SK-N-SH (cell line): ENCODE measurements at regions not wholly inside any gene's neighbourhood (a gene's known extent, or its start where the extent isn't known, plus 50 kb on each side); places are given as distances from the start of the nearest gene placed in this dataset.

ENCODE experiments used
- CTCF ChIA-PET: fragments of 300-600, 350-600 bp; formaldehyde crosslinking; extraction: SDS; loops from one replicate; lab custom pipeline; 2021; lab: Yijun Ruan, JAX
- POLR2A ChIA-PET: fragments of 350-600 bp; sonication (Branson Sonifier 250); formaldehyde crosslinking; extraction: SDS; loops from one replicate; lab custom pipeline; 2020; ENCODE audit warnings: antibody characterized with exemption, inconsistent platforms; lab: Yijun Ruan, JAX
- DNase-seq: peaks from one replicate; pipeline ENCODE4 v3.0.0; 2012
- H2AFZ ChIP-seq: fragments of 200-600 bp; sonication (generic); 2 replicates; pipeline ENCODE4 v1.8.1; 2016; ENCODE audit warnings: antibody characterized with exemption, mild to moderate bottlenecking, low read depth
- H3F3A ChIP-seq: fragments of 200-600 bp; sonication (generic); replicated peaks from 2 replicates; pipeline ENCODE3; 2016; ENCODE audit warnings: antibody characterized with exemption, mild to moderate bottlenecking; ENCODE audit not compliant: insufficient read depth
- H3K27ac ChIP-seq, 2 experiments: fragments of 200-500 bp in 1 of 2; fragments of 200-600 bp in 1 of 2; sonication (Bioruptor generic) in 1 of 2; sonication (generic), shearing (Covaris generic) in 1 of 2; 2 replicates each; pipeline versions ENCODE4 v1.5.1 to v1.6.1; 2014 to 2016; ENCODE audit warnings: low read depth in 2 of 2, inconsistent platforms in 1 of 2, low read length in 1 of 2, mild to moderate bottlenecking in 1 of 2, mixed read lengths in 1 of 2
- H3K27me3 ChIP-seq: fragments of 200-600 bp; sonication (generic), shearing (Covaris generic); 2 replicates; pipeline ENCODE4 v1.6.1; 2016; ENCODE audit warnings: mixed run types; ENCODE audit not compliant: insufficient read depth
- H3K36me3 ChIP-seq, 2 experiments: fragments of 200-500 bp in 1 of 2; fragments of 200-600 bp in 1 of 2; sonication (Bioruptor generic) in 1 of 2; sonication (generic) in 1 of 2; replicated peaks in 1 of 2; 2 replicates each; pipeline versions ENCODE3 to v1.5.1; 2014 to 2016; ENCODE audit warnings: low read length in 1 of 2, mild to moderate bottlenecking in 1 of 2; ENCODE audit not compliant: insufficient read depth in 2 of 2, control insufficient read depth in 1 of 2
- H3K4me1 ChIP-seq, 2 experiments: fragments of 200-500 bp in 1 of 2; fragments of 200-600 bp in 1 of 2; sonication (Bioruptor generic) in 1 of 2; sonication (generic), shearing (Covaris generic) in 1 of 2; 2 replicates each; pipeline versions ENCODE4 v1.5.1 to v1.6.1; 2014 to 2016; ENCODE audit warnings: low read depth in 1 of 2, low read length in 1 of 2, mixed run types in 1 of 2; ENCODE audit not compliant: insufficient read depth in 2 of 2, control insufficient read depth in 1 of 2
- H3K4me2 ChIP-seq: fragments of 200-600 bp; sonication (generic), shearing (Covaris generic); 2 replicates; pipeline ENCODE4 v1.6.1; 2017; ENCODE audit warnings: mixed run types
- H3K4me3 ChIP-seq, 2 experiments: fragments of 200-500 bp in 1 of 2; fragments of 200-600 bp in 1 of 2; sonication (Bioruptor generic) in 1 of 2; sonication (generic), shearing (Covaris generic) in 1 of 2; 2 replicates each; pipeline versions ENCODE4 v1.5.1 to v1.8.1; 2014 to 2016; ENCODE audit warnings: low read depth in 2 of 2, inconsistent platforms in 1 of 2, low read length in 1 of 2, mild to moderate bottlenecking in 1 of 2, mixed read lengths in 1 of 2, moderate library complexity in 1 of 2
- H3K79me2 ChIP-seq: fragments of 200-600 bp; sonication (generic); 2 replicates; pipeline ENCODE4 v1.8.1; 2017; ENCODE audit warnings: mild to moderate bottlenecking; ENCODE audit not compliant: insufficient read depth
- H3K9ac ChIP-seq: fragments of 200-600 bp; sonication (generic); 2 replicates; pipeline ENCODE4 v1.6.1; 2017; ENCODE audit warnings: mixed run types
- H3K9me2 ChIP-seq: fragments of 200-600 bp; sonication (generic); 2 replicates; pipeline ENCODE4 v1.6.1; 2017; ENCODE audit warnings: mixed run types
- H3K9me3 ChIP-seq: fragments of 200-600 bp; sonication (generic); 2 replicates; pipeline ENCODE4 v1.6.1; 2017; ENCODE audit warnings: mixed run types, mild to moderate bottlenecking, moderate library complexity
- H4K20me1 ChIP-seq: fragments of 200-600 bp; sonication (generic); 2 replicates; pipeline ENCODE4 v1.6.1; 2017; ENCODE audit warnings: mild to moderate bottlenecking, mixed run types; ENCODE audit not compliant: insufficient read depth
- CHD2 ChIP-seq: fragments of 150-350 bp; IDR thresholded peaks from 2 replicates; pipeline ENCODE4 v1.6.1; 2018; ENCODE audit warnings: low read length; ENCODE audit not compliant: partially characterized antibody
- CTCF ChIP-seq: fragments of 200-600 bp; sonication (generic); IDR thresholded peaks from 2 replicates; pipeline ENCODE4 v1.6.1; 2017; ENCODE audit warnings: antibody characterized with exemption, mild to moderate bottlenecking, moderate library complexity
- EP300 ChIP-seq, 2 experiments: IDR thresholded peaks; 2 replicates each; pipeline versions ENCODE4 v1.4.0 to v1.6.1; 2012; ENCODE audit warnings: borderline replicate concordance in 1 of 2, low read depth in 1 of 2, low read length in 1 of 2
- EZH2phosphoT487 ChIP-seq: fragments of 200-600 bp; sonication (generic); IDR thresholded peaks from 2 replicates; pipeline ENCODE4 v1.6.1; 2017; ENCODE audit warnings: low read depth, mixed run types, mild to moderate bottlenecking, antibody characterized with exemption, moderate library complexity, borderline replicate concordance
- FOSL2 ChIP-seq: IDR thresholded peaks from 2 replicates; pipeline ENCODE4 v1.4.0; 2012; ENCODE audit warnings: low read depth, mild to moderate bottlenecking, moderate library complexity, borderline replicate concordance
- FOXJ3 ChIP-seq: sonication (generic); formaldehyde crosslinking; IDR thresholded peaks from 2 replicates; pipeline ENCODE4 v1.5.1; 2020; ENCODE audit warnings: mild to moderate bottlenecking, missing genetic modification reagents
- FOXM1 ChIP-seq: IDR thresholded peaks from 2 replicates; pipeline ENCODE4 v1.4.0; 2012; ENCODE audit warnings: low read depth, mild to moderate bottlenecking
- GABPA ChIP-seq: IDR thresholded peaks from 2 replicates; pipeline ENCODE4 v1.4.0; 2012; ENCODE audit warnings: low read depth, mild to moderate bottlenecking
- GATA2 ChIP-seq: sonication (generic); formaldehyde crosslinking; IDR thresholded peaks from 2 replicates; pipeline ENCODE4 v1.5.0; 2020; ENCODE audit warnings: mild to moderate bottlenecking, missing genetic modification reagents
- JUND ChIP-seq: IDR thresholded peaks from 2 replicates; pipeline ENCODE4 v1.4.0; 2012
- MEF2A ChIP-seq: IDR thresholded peaks from 2 replicates; pipeline ENCODE4 v1.4.0; 2012; ENCODE audit warnings: low read depth, borderline replicate concordance
- MXI1 ChIP-seq: IDR thresholded peaks from 2 replicates; pipeline ENCODE4 v1.6.1; 2012; ENCODE audit warnings: mild to moderate bottlenecking, low read depth, low read length, improper control_type of control experiment
- PBX3 ChIP-seq: IDR thresholded peaks from 2 replicates; pipeline ENCODE4; 2012
- POLR2AphosphoS5 ChIP-seq: IDR thresholded peaks from 2 replicates; pipeline ENCODE4 v1.6.1; 2012; ENCODE audit warnings: low read depth, low read length
- RAD21 ChIP-seq: IDR thresholded peaks from 2 replicates; pipeline ENCODE4 v1.6.1; 2012; ENCODE audit warnings: mild to moderate bottlenecking, low read length
- RCOR1 ChIP-seq: fragments of 150-350 bp; IDR thresholded peaks from 2 replicates; pipeline ENCODE4 v1.6.1; 2017; ENCODE audit warnings: antibody characterized with exemption, low read length
- RFX5 ChIP-seq: IDR thresholded peaks from 2 replicates; pipeline ENCODE4 v1.6.1; 2012; ENCODE audit warnings: mild to moderate bottlenecking, improper control_type of control experiment, low read length
- RXRA ChIP-seq: IDR thresholded peaks from 2 replicates; pipeline ENCODE4 v1.4.0; 2012; ENCODE audit warnings: low read depth, mild to moderate bottlenecking, borderline replicate concordance
- SMC3 ChIP-seq: IDR thresholded peaks from 2 replicates; pipeline ENCODE4 v1.6.1; 2012; ENCODE audit warnings: low read depth, low read length, improper control_type of control experiment
- TEAD4 ChIP-seq: IDR thresholded peaks from 2 replicates; pipeline ENCODE4 v1.4.0; 2012; ENCODE audit warnings: mild to moderate bottlenecking, borderline replicate concordance; ENCODE audit not compliant: insufficient read depth
- USF1 ChIP-seq: IDR thresholded peaks from 2 replicates; pipeline ENCODE4 v1.4.0; 2012; ENCODE audit warnings: low read depth, borderline replicate concordance
- USF2 ChIP-seq: fragments of 150-350 bp; IDR thresholded peaks from 2 replicates; pipeline ENCODE4 v1.6.1; 2017; ENCODE audit warnings: antibody characterized with exemption, low read length, low read depth, borderline replicate concordance
- YY1 ChIP-seq: IDR thresholded peaks from 2 replicates; pipeline ENCODE4 v1.4.0; 2012; ENCODE audit warnings: low read depth, mild to moderate bottlenecking
- WGBS: methylation state at CpG from one replicate; pipeline ENCODE4 v1.1.6; 2017; ENCODE audit warnings: low lambda C conversion rate; 5-methylcytosine and 5-hydroxymethylcytosine counted together

- Histone ChIP-seq H3K27ac (no peak overlapping the region), H3K36me3 (no peaks in the 10 kb centered on the region), H3F3A (no peaks in the 10 kb centered on the region), H4K20me1 (no peaks in the 10 kb centered on the region), H3K79me2 (no peaks in the 10 kb centered on the region), H3K4me1 (no peaks in the 10 kb centered on the region), H3K9ac (no peak overlapping the region), H3K9me2 (no peaks in the 10 kb centered on the region), H3K9me3 (no peaks in the 10 kb centered on the region), H2AFZ (no peak overlapping the region), H3K27me3 (no peaks in the 10 kb centered on the region; the same call in 1 of the 2 replicates), H3K4me2 (no peak overlapping the region), H3K4me3 (no peak overlapping the region)
- WGBS, result 33% methylated on average over 48 of the region's 48 CpGs
- TF ChIP-seq EP300 (IDR thresholded peaks at IDR 0.05; ENCODE audit: borderline replicate concordance in 1 of 2, low read depth in 1 of 2, low read length in 1 of 2) (no peak), RAD21 (no peak), YY1 (no peak), USF1 (no peak), PBX3 (no peak), CHD2 (no peak), GATA2 (no peak), POLR2AphosphoS5 (no peak), EZH2phosphoT487 (no peak), MEF2A (no peak), RFX5 (no peak), SMC3 (no peak), FOXJ3 (CRISPR knock-in tag) (no peak)
- ChIA-PET CTCF (no interaction called here), POLR2A (no interaction called here)
- no peak for DNase-seq
Observed at GRCh38 chr16:46427340-46428107, 193.7 kb downstream of the SHCBP1 start.

GRCh38 chr16:46426336-46426735 lies 194.8 kb downstream of the SHCBP1 start:
- no peaks in the 10 kb centered on the region for H3K9me2 ChIP-seq
- no peaks in the 10 kb centered on the region for H3K79me2 ChIP-seq
- TF ChIP-seq CTCF (no peak), USF2 (no peak), GABPA (no peak), RXRA (no peak), RCOR1 (no peak), SMC3 (no peak), TEAD4 (no peak), MXI1 (no peak), EZH2phosphoT487 (no peak), FOSL2 (no peak), FOXJ3 (CRISPR knock-in tag) (no peak), JUND (no peak), USF1 (no peak), FOXM1 (no peak)
- H3K27ac ChIP-seq, result no peak overlapping the region
- no peaks in the 10 kb centered on the region for H3K9me3 ChIP-seq
- DNase-seq, result no peak
- no peak overlapping the region for H3K4me3 ChIP-seq
- CTCF ChIA-PET, result no interaction called here
- no peaks in the 10 kb centered on the region for H3K4me1 ChIP-seq
- no peak overlapping the region for H3K4me2 ChIP-seq
- H3K9ac ChIP-seq, result no peak overlapping the region
- H4K20me1 ChIP-seq, result no peaks in the 10 kb centered on the region
- no peaks in the 10 kb centered on the region for H3K36me3 ChIP-seq
- POLR2A ChIA-PET, result no interaction called here
- 4% methylated on average over 1 of the region's 1 CpG for WGBS
- H3K27me3 ChIP-seq, result no peaks in the 10 kb centered on the region; the same call in 1 of the 2 replicates
- H2AFZ ChIP-seq, result no peak overlapping the region
- no peaks in the 10 kb centered on the region for H3F3A ChIP-seq
